ENCODE measurements at regions not wholly inside any gene's neighbourhood (a gene's known extent, or its start where the extent isn't known, plus 50 kb on each side); places are given as distances from the start of the nearest gene placed in this dataset.

DNA sequence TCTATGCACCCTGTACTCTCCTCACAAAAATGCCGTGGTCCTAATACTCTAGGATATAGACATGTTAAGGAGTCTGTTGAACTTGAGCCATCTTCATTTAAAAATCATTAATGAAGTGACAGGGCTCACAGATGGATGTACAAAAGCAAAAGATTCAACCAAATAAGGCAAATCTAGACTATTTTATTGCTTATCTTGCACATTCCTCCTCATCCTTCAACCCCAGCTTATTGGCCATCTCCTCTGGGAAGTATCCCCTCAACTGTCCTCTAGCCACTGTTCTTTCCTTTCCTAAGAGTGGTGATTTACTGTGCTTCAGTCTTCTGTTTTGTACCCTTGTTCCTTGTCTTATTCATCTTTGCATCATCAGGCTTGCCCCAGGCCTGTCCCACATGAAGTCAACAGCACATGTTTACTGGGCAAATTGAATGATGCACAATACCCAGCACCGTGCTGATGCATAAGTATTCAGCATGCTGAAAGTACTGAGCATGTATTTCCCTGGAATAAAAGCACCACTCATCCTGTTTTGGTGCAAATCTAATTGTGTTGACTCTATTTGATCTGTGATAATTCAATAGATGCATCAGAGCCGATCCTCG, 287.3 kb upstream of the CLNK start:
- DNase-seq (ENCODE audit: low spot score): no peak
- intact Hi-C loops (cut with DNase I): no loop called here

DNA sequence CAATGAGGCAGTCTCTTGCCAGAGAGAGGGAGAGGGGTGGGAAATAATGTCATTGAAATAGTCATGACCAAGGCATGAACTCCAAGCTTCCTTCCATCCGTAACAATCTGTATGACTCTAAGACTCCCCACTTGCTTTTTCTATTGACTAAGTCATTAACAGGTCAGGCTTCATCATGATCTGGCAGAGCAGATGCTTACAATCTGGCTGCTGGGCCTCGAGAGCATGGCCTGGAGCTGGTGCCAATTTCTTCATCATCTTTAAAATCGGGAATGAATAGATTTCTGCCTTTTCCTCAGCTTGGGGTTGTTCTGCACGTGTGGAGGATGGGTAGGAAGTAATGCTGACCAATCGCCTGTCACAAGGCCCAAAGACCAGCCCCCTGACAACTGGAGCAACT, 280.6 kb upstream of the CLNK start:
- intact Hi-C loops (cut with DNase I): no loop called here
- no peak for DNase-seq (ENCODE audit: low spot score)

DNA sequence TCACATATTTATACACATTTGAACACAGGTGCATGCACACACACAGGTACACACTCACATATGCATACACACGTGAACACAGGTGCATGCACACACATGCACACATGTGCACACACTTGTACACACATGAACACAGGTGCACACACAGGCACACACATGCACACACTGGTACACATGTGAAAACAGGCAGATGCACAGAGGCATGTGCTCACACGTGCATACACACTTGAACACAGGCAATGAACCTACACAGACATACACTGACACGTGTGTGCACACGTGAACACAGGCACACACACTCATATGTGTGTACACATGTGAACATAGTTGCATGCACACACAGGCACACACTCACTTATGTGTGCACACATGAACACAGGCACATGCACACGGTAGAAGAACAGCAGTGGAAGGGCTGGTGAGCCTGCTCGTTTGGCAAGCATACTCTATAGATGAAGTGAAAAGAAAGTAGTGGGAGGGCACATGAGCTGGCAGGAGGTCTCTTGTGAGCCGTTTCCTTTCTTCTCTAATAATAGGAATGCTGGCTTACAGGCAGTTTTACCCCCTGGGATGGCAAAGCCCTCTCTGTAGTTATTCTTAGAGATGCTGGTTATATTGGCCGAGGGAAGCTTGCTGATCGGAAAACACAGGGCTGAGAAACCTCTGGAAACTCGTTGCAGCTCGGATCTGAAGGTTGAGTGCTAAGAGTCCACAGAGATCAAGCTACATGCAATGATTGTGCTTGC, 279.6 kb upstream of the CLNK start:
- no peak for DNase-seq (ENCODE audit: low spot score)
- intact Hi-C loops (cut with DNase I): no loop called here

DNA sequence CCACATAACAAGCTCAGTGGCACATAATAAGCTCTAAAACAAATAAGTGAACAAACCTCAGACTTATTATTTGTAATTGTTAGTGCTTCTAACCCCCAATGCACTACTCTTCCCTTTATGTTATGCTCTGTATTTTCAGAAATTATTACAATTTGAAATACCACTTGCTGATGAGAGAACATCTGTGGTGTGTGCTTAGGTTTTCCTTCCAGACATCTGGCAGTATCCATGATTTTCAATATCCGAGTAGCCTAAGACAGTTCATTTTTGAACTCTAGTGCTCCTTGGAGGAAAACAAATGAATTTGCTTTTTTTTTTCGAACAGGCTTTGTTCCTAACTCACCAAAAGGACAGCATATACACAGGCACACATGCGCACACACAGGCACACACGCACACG, 278.7 kb upstream of the CLNK start:
- DNase-seq (ENCODE audit: low spot score): no peak
- intact Hi-C loops (cut with DNase I): no loop called here

DNA sequence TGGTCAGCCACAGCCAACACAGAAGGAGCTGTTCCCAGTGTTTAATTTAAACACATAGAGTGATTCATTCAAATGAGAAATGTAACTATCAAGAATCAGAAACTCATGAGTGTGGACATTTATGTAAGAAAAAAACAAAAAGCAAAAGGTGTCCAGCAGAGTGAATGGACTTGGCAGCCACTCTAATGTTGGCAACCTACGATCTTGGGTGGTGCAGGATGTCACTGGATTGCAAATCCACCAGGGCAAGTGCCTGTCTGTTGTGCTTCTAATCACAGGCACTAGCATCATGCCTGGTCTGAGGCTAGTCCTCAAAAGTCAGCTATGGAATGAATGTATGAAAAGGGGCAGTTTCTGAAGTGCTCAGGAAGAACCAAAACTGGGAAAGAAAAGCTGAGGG, 277.7 kb upstream of the CLNK start:
- no peak for DNase-seq (ENCODE audit: low spot score)
- intact Hi-C loops (cut with DNase I): no loop called here

DNA sequence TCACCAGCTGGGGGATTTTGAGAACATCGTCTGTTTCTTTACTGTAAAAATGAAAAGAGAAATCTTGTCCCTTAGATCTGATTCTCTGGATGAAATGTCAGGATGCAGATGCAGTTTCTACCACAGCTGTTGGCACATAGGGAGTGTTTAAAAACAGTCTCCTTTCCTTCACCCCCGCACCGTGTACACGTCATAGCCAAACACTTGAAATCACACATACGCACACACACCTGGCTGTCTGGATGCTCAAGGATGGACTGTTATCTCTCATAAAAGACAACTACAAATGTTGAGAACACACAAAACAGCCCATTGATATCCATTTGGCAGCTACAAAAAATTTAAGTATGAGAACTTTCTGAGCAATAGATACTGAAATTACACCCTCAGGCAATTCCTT, 275.8 kb upstream of the CLNK start:
- intact Hi-C loops (cut with DNase I): no loop called here
- DNase-seq (ENCODE audit: low spot score): no peak

DNA sequence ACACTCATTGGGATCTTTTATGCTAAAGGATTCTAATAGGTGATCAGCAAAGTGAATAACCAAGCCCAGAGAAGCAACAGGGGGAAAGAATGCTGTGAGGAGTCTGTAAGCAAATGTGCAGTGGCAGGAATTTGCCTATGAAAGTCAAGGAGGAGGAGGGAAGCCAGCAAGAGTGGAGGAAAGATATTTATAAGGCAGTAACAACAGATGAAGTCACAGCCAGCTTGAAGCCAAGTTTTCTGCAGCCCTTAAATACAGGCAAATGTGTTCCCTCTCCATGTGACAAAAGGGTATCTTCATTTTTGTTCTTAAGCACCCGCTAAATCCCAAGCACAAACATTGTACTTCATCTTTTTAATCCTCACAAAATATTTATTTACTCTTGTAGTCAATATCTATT, 275.0 kb upstream of the CLNK start:
- DNase-seq (ENCODE audit: low spot score): no peak
- intact Hi-C loops (cut with DNase I): no loop called here

DNA sequence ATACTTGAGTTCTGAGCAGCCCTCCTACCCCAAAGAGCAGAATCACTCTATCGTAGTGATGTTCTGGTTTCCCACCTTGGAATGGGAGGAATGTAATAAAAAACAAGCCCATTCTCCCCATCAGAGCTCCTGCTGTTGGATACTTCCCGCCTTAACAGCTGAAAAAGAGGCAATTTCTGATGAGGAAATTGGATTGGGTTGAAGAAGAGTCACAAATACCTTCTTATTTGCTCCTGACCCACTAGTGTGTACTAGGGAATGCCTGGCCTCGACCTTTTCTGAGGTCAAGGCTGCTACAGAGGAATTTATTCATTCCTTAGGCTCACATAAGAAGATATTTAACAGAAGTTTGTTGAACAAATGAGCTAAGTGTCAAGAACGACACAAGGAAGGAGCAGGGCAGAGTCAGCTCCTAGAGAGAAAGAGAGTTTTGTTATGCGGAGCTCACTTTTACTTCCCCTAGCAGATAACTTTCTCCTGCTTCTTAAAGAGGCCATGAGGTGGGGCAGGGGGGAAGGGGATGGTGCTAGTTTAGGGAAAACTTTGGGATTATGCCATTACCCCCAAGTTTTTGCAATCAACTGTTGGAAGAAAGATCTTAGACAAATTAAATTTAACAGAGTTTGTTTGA, 273.8 kb upstream of the CLNK start:
- intact Hi-C loops (cut with DNase I): no loop called here
- no peak for DNase-seq (ENCODE audit: low spot score)

DNA sequence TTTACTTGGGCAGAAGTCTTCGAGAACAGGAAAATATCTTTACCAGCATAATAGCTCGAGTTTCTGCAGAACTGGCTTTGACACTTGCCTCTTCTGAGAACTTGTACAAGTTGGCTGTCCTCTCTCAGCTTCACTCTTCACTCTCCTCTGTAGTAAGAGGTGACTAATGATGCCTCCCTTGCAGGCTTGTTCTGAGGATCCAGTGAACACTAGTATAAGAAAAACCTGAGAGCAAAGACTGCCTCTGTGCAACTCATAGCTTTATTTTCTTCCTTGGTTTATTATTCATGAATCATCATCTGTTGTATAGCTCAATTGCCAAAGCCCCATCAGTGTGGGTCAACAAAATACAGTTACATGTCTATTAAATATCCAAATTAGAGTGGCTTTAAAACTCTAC, 266.7 kb upstream of the CLNK start:
- intact Hi-C loops (cut with DNase I): no loop called here
- no peak for DNase-seq (ENCODE audit: low spot score)

DNA sequence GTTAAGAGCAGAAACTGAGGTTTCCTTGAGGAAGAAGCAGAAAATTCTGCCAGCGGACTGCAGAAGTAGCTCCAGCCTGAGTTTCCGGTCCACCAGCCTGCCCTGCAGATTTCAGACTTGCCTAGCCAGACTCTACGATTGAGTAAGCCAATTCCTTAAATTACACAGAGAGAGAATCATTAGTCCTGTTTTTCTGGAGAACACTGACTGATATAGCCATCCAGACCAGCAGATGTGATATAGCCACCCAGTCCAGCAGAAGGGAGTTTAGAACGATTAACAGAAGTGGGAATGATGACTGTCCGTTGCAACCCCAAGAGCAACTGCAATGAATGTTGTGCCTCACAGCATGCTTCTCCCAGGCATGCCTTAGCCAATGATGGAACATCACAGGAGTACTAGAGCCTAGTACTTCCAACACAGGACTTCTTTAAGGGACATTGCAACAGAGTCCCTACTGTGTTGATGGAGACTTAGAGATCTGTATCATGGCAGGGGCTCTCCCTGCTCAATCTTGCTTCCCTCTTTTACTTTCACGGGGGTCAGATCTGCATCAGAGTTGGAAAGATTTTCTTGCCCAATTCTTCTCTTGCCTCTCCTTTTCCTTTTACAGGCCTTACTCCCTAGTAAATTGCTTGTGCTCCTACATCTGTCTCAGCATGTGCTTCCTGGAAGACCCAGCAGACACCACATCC, 264.6 kb upstream of the CLNK start:
- no peak for DNase-seq (ENCODE audit: low spot score)
- intact Hi-C loops (cut with DNase I): no loop called here

DNA sequence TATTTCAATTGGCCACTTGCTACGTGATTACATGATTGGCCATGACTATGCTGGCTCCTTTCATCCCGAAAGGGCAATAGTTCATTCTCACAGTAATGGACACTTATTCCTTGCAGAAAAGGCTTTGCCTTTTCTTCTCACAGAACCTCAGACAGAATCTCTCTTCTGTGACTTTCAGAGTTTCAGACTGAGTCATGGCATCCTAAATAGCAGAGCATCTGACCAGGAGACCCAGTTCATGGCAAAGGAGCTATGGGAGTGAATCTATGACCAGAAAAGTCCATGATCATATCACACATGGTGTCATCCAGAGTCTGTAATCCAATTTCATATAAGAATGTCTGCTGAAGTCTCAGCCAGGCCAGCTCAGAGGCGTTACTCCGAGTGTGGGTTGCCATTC, 263.3 kb upstream of the CLNK start:
- DNase-seq (ENCODE audit: low spot score): no peak
- intact Hi-C loops (cut with DNase I): no loop called here

DNA sequence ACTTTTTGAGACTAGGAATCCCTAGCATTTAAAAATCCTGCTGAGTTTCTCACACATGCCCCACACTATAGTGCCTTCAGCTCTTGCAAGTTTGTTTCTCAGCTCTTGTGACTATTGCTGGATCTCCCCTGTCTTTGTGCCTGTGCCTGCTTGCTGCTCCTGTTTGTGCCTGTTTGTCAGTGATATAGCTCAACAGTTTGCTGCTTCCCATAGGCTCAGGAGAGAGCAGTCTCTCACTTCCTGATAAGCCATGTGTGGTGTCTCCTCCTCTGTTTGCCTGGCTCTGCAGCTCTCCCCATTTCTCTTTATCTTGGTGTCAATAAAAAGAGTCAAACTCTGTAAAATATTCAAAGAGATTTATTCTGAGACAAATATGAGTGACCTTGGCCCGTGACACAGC, 259.8 kb upstream of the CLNK start:
- intact Hi-C loops (cut with DNase I): no loop called here

DNA sequence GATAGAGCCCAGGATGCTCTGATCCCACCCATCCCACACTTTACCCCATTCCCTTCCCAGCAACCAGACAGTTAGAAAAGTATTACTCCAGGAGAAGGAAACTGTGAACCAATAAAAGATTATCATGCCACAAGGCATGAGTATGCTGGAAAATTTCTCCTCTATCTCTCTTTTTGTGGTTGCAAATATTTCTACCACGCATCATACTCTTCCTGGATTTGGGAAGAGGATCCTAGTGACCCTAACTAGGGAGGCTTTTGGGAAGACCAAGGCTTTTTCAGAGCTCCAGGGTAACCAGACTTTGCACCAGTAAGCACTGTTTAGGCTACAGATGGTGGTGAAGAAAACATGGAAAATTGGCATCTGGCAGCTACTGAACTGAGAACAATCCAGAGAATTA, 257.6 kb upstream of the CLNK start:
- no peak for DNase-seq (ENCODE audit: low spot score)
- intact Hi-C loops (cut with DNase I): no loop called here

More for the DNA sequence above, 259.8 kb upstream of the CLNK start:
- no peak for DNase-seq (ENCODE audit: low spot score)

DNA sequence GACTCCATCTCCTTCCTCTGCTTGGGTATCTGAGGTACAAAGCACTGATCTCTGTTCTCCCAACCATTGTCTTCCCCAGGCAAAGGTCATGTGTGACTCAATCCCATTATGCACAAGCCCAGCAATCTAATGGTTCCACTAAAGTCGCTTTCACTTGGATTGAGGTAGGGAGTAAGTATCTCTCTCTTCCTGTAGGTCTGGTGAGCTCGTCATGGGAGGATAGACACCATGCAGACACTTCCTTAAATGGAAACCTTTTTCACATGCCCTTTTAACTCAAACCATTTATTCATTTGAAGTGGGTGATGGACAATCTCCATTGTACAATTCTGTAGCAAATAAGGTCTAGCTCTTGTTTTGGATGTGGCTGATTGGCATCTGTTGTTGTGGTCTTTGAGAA, 245.2 kb upstream of the CLNK start:
- DNase-seq (ENCODE audit: low spot score): no peak
- intact Hi-C loops (cut with DNase I): no loop called here

DNA sequence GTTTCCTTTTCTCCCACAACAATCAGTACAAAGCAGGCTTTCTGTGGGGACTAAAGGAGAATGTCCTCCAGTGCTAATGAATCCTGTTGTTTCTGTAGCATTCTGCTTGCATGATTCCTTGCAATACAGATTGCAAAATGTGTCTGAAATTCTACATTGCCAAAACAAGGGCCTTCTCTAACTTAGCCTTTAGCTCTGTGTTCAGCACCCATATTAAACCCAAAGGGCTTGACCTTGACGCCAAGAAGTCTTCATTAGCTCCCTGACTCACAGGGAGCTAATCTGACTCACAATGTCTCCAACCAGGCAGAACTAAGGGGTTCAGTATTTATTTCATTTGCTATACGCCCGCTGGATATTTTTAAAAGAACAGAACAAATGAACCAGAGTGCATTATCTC, 241.4 kb upstream of the CLNK start:
- intact Hi-C loops (cut with DNase I): no loop called here
- DNase-seq (ENCODE audit: low spot score): no peak

DNA sequence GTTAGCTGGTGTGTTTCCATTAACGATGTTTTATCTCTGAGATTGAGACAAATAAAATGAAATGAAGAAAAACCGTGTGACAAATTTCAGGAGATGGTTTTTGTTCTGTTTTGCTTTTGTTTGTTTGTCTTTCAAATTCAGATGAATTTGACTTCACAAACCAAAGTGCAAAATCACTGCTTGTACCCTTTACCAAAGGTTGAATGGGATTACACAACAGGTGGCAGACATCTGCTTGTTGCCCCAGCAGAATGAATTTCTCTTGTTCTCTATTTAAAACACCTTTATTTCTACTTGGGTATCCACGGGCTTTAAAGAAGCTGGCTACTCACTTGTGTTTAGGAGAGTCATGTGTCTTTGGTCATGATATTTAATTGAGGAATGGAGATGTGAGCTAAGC, 239.7 kb upstream of the CLNK start:
- intact Hi-C loops (cut with DNase I): no loop called here

DNA sequence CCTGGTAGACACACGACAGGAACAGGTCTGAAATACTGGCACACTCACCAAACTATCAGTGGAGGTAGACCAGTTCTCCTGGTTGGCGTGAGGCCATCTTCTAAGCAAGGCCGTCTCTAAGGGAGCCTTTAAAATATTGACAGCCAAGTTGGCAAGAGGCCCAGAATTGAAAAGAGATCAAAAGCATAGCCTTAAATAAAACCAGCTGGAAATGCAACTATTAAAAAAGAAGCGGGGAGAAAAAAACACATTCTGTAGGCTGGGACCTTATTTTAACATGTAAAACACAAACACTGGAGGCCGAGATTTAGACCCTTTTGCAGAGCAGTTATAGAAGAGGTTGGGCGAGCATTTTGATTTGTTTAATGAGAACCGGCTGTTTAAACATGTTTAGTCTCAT, 233.0 kb upstream of the CLNK start:
- intact Hi-C loops (cut with DNase I): no loop called here
- no peak for DNase-seq (ENCODE audit: low spot score)

More for the DNA sequence above, 239.7 kb upstream of the CLNK start:
- no peak for DNase-seq (ENCODE audit: low spot score)

DNA sequence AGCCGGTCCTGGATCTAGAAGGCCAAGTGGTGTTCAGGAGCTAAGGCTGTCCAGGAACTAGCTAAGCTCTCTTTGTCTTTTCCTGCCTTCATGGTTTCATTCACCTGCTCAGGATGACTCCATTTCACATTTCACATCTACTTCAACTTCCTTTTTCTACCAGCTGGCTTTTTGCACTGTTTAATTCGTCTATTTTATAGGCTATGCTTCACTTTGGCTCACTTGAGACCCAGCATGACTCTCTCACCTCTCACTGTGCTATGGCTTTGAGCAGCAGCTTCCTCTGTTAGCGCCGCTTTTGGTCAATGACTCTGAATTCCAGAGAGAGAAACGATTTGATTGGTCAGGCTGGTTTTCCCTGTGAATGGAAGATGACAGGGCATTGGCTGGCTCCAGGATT, 213.5 kb upstream of the CLNK start:
- intact Hi-C loops (cut with DNase I): no loop called here
- no peak for DNase-seq (ENCODE audit: low spot score)

DNA sequence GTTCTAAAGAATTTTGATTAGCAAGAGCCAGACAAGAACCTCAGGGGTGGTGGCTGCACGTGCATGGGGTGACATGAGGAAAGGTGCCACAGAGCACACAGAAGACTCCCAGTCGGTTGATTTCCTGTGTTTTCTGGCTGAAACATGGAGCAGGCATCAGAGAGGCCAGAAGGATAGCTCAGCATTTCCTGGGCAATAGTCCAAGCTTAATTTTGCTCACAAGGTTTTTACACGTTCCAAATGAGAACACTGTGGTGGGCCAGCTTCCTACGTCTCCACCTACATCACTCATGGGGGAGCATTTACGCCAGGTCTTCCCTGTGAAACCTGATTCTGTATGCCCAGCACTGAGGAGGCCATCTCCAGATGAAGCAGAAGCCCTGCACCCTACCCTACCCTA, 212.5 kb upstream of the CLNK start:
- DNase-seq (ENCODE audit: low spot score): no peak
- intact Hi-C loops (cut with DNase I): no loop called here

DNA sequence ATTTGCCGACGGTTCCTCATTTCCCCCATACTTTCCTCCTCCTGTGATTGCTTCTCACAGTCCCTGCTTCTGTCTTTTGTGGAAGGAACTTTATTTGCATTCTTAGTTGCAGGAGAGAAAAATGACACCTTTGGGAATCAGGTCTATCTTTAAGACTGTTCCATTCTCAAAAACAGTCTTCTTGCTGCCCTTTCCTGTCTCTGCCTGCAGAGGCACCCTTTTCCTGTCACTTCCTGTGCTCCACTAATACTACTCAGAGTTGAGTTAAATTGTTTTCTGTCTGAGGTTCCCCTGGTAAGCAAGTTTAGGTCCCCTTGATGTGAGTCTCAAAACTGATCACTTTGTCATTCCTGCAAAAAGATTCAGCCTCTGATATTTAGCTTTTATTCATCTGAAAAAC, 208.8 kb upstream of the CLNK start:
- DNase-seq (ENCODE audit: low spot score): no peak

DNA sequence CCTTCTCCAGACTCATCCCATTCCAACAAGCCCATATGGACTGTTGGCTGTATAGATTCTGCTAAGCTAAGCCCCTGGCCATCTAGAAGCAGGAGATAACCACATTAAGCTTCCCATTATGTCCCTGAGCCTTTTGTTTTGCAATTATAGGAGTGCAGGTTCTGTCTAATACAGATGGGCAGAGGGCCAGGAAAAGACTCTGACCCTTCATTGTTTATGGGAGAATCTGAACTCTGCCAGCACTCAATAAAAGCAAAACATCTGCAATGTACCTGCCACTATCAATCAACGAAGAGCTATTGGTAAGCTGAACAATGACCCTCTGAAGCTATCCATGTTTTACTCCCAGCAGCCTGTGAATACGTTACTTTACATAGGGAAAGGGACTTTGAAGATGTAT, 207.3 kb upstream of the CLNK start:
- intact Hi-C loops (cut with DNase I): no loop called here
- DNase-seq (ENCODE audit: low spot score): no peak

More for the DNA sequence above, 208.8 kb upstream of the CLNK start:
- intact Hi-C loops (cut with DNase I): no loop called here

All from posterior vena cava (tissue), 2 donors.